GM12878 (cell line): ENCODE measurements at regions not wholly inside any gene's neighbourhood (a gene's known extent, or its start where the extent isn't known, plus 50 kb on each side); places are given as distances from the start of the nearest gene placed in this dataset.

Source experiments
- ATAC-seq: fragments of 200-7000 bp; cut with Tn5 transposase; 3 replicates; pipeline ENCODE4 v1.9.1; 2020; ENCODE audit warnings: mild to moderate bottlenecking, moderate library complexity
- BruUV-seq: library from RNA; stranded (reverse); fragments of 400-500 nt; replicated peaks from 2 replicates; lab custom pipeline; 2021; lab: Mats Ljungman, UMichigan
- CTCF ChIA-PET: fragments of 300-600 bp; sonication (Branson Sonifier 250); formaldehyde crosslinking; extraction: SDS; loops from one replicate; lab custom pipeline; 2021; ENCODE audit warnings: inconsistent platforms; lab: Yijun Ruan, JAX
- POLR2A ChIA-PET: fragments of 350-600 bp; formaldehyde crosslinking; extraction: SDS; loops from one replicate; lab custom pipeline; 2021; ENCODE audit warnings: inconsistent platforms; lab: Charles Lee
- RAD21 ChIA-PET: fragments of 300-600 bp; sonication (Branson Sonifier 250); formaldehyde crosslinking; loops from one replicate; lab custom pipeline; 2023; ENCODE audit warnings: antibody characterized with exemption; ENCODE audit not compliant: unreplicated experiment; lab: Charles Lee
- SMC1A ChIA-PET: fragments of 300-600 bp; sonication (Branson Sonifier 250); formaldehyde crosslinking; loops from one replicate; lab custom pipeline; 2023; ENCODE audit not compliant: unreplicated experiment, uncharacterized antibody; lab: Charles Lee
- DNase-seq: peaks from one replicate; pipeline ENCODE4 v3.0.0-alpha.2; 2011; ENCODE audit warnings: low read depth, low spot score
- FAIRE-seq: peaks from 3 replicates; lab custom pipeline; 2011; peaks lifted over from hg19 to GRCh38; lab: Jason Lieb, UNC
- H2AFZ ChIP-seq: 2 replicates; pipeline ENCODE4 v1.6.0; 2011; ENCODE audit warnings: low read depth, low read length, control low read depth; ENCODE audit not compliant: control insufficient read depth
- H3K27ac ChIP-seq: 2 replicates; pipeline ENCODE4 v1.5.1; 2011; ENCODE audit warnings: control low read depth; ENCODE audit not compliant: control insufficient read depth, insufficient read depth
- H3K27me3 ChIP-seq, 2 experiments: replicated peaks in 1 of 2; 2 replicates each; pipeline versions ENCODE4 v1.6.0 to v1.6.1; 2011; ENCODE audit warnings: low read length in 1 of 2; ENCODE audit not compliant: control insufficient read depth in 2 of 2, insufficient read depth in 2 of 2
- H3K36me3 ChIP-seq, 2 experiments: 2 replicates each; pipeline ENCODE4 v1.5.1; 2011; ENCODE audit warnings: low read length in 1 of 2; ENCODE audit not compliant: control insufficient read depth in 2 of 2, insufficient read depth in 2 of 2
- H3K4me1 ChIP-seq: 2 replicates; pipeline ENCODE4 v1.6.1; 2011; ENCODE audit warnings: mild to moderate bottlenecking, low read length, moderate library complexity, mixed read lengths; ENCODE audit not compliant: control insufficient read depth, insufficient read depth
- H3K4me2 ChIP-seq: 2 replicates; pipeline ENCODE4 v1.6.0; 2011; ENCODE audit warnings: control low read depth; ENCODE audit not compliant: control insufficient read depth, insufficient read depth
- H3K4me3 ChIP-seq: fragments of 200-600 bp; sonication (generic); 2 replicates; pipeline ENCODE4 v1.5.1; 2016
- H3K79me2 ChIP-seq: 2 replicates; pipeline ENCODE4 v1.6.0; 2011; ENCODE audit warnings: low read length; ENCODE audit not compliant: control insufficient read depth, insufficient read depth
- H3K9ac ChIP-seq: 2 replicates; pipeline ENCODE4 v1.8.0; 2011; ENCODE audit warnings: low read length, control low read depth, mixed read lengths; ENCODE audit not compliant: control insufficient read depth, insufficient read depth
- H3K9me3 ChIP-seq: replicated peaks from 3 replicates; pipeline ENCODE4 v1.5.1; 2011; ENCODE audit warnings: mild to moderate bottlenecking, low read length; ENCODE audit not compliant: control insufficient read depth, insufficient read depth
- H4K20me1 ChIP-seq: 2 replicates; pipeline ENCODE4 v1.6.0; 2011; ENCODE audit not compliant: control insufficient read depth, insufficient read depth
- EED ChIP-seq: sonication (generic); IDR thresholded peaks from 2 replicates; pipeline ENCODE4 v1.6.1; 2016; ENCODE audit warnings: antibody characterized with exemption, low read depth
- HCFC1 ChIP-seq: fragments of 150-350 bp; IDR thresholded peaks from 2 replicates; pipeline ENCODE4 v1.6.1; 2014; ENCODE audit warnings: low read length
- RAD21 ChIP-seq: IDR thresholded peaks from 2 replicates; pipeline ENCODE4 v1.6.1; 2011; ENCODE audit warnings: mild to moderate bottlenecking, low read depth, low read length, moderate library complexity; ENCODE audit not compliant: insufficient read depth
- SPI1 ChIP-seq: IDR thresholded peaks from 2 replicates; pipeline ENCODE4 v1.6.1; 2011; ENCODE audit warnings: low read depth, mild to moderate bottlenecking, low read length, moderate library complexity, borderline replicate concordance; ENCODE audit not compliant: insufficient read depth
- SRF ChIP-seq, 2 experiments: IDR thresholded peaks; 2 replicates each; pipeline ENCODE4 v1.6.1; 2011; ENCODE audit warnings: low read depth in 2 of 2, low read length in 2 of 2, mild to moderate bottlenecking in 1 of 2, moderate library complexity in 1 of 2
- WGBS: methylation state at CpG from one replicate; pipeline ENCODE4 v1.1.6; 2016; ENCODE audit warnings: low lambda C conversion rate; ENCODE audit not compliant: insufficient replicate concordance, insufficient coverage; ENCODE audit errors: missing lambda C conversion rate; 5-methylcytosine and 5-hydroxymethylcytosine counted together
- in situ Hi-C: fragments of 300-500 bp; cut with MboI; formaldehyde crosslinking; loops from 9 replicates; pipeline ENCODE4 v1.14.3; 2018; ENCODE audit warnings: mixed read lengths
- intact Hi-C: fragments of 100-400 bp; cut with micrococcal nuclease; formaldehyde crosslinking; loops from one replicate; pipeline ENCODE4 v1.14.2; 2022; ENCODE audit not compliant: unreplicated experiment

DNA sequence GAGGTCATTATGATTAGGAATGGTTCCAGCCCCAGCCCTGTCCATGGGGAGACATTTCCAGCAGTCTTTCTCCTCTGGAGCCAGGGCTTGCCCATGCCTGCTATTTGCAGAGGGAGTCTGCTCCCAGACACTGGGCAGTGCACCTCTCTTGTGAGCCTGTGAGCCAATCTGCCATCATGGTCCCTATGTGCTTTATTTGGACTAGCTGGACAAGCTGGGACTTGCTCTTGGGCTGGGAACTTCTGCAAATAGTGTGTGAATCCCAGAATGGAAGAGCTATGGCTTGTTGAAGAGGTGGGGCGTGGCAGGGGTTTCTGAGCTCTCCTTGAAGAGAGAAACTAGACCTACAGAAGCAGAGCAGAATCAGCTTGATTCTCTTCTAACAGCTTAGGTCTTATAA lies 53.7 kb upstream of the KY start:
- ChIA-PET POLR2A (no interaction called here), SMC1A (no interaction called here), CTCF (interaction anchor here (0.5 to 1.4 kb wide), 2 partner anchors 20 to 630 kb away, joined by 3 read pairs; no protein-coding TSS in a partner anchor), RAD21 (no interaction called here)
- FAIRE-seq: no peak
- BruUV-seq: no TSS peak
- Histone ChIP-seq H3K9me3 (no peaks in the 10 kb centered on the region), H2AFZ (no peak overlapping the region), H3K27ac (no peak overlapping the region), H3K4me2 (no peak overlapping the region), H3K79me2 (no peaks in the 10 kb centered on the region), H3K9ac (no peak overlapping the region), H3K4me1 (no peaks in the 10 kb centered on the region), H3K36me3 (no peaks in the 10 kb centered on the region), H3K4me3 (no peak overlapping the region), H3K27me3 (no peaks in the 10 kb centered on the region; a peak in 1 of 4 replicates), H4K20me1 (no peaks in the 10 kb centered on the region)
- in situ Hi-C loops: no loop called here
- 6% methylated on average over 1 of the region's 1 CpG for WGBS
- DNase-seq: no peak
- ATAC-seq: no peak
- intact Hi-C loops: no loop called here
- TF ChIP-seq RAD21: no peak

DNA sequence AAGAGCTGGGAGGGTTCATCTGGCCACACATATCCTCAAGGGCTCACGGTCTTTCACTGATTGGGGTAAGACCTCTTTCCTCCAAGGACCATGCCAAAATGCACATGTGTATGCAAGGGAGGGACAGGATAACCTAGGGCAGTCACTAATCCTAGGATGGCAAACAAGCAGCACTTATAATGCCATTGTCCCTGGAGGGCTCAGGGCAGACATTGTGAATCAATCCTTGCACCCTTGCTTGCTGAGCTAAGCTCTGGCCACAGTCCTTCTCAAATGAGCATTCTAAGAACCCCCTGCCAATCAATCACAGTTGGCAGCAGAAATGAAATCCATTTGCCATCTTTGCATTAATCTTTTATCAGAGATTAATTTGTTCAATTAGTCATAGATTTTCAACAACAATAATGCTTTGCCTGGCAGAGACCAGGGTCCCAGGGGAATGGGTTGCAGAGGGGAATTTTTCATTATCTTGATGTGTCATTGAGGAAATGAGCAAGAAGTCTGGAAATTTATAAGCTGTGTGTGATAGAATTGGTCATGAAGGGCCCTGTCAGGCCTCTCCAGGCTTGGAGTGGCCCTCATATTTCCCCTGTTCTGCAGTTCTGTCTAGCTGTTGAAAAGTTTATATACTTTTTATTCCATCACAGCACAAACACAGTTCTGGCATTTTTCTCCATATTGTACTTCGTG lies 57.2 kb upstream of the KY start:
- ATAC-seq (no peak), FAIRE-seq (no peak)
- H3K27me3 ChIP-seq: no peaks in the 10 kb centered on the region; a peak in 1 of 4 replicates
- no peak overlapping the region for H2AFZ ChIP-seq
- no peak overlapping the region for H3K4me2 ChIP-seq
- no peaks in the 10 kb centered on the region for H3K9me3 ChIP-seq
- intact Hi-C loops (no loop called here), in situ Hi-C loops (no loop called here)
- no peaks in the 10 kb centered on the region for H4K20me1 ChIP-seq
- H3K9ac ChIP-seq: no peak overlapping the region
- 6% methylated on average over 2 of the region's 2 CpGs for WGBS
- CTCF ChIA-PET: no interaction called here
- no peaks in the 10 kb centered on the region for H3K79me2 ChIP-seq
- no peak for TF ChIP-seq SPI1
- TF ChIP-seq SRF (IDR thresholded peaks at IDR 0.05; ENCODE audit: low read depth in 2 of 2, low read length in 2 of 2): no peak
- no peak for TF ChIP-seq EED
- no peak for TF ChIP-seq HCFC1
- TF ChIP-seq, all 136 proteins: peak for 0
- Histone ChIP-seq H3K4me3 (no peak overlapping the region), H3K4me1 (no peaks in the 10 kb centered on the region), H3K27ac (no peak overlapping the region), H3K36me3 (no peaks in the 10 kb centered on the region)
- no peak for DNase-seq
- no TSS peak for BruUV-seq
- ChIA-PET POLR2A (no interaction called here), SMC1A (no interaction called here), RAD21 (no interaction called here)
